NCI-H1417 (cell line): ENCODE measurements at regions not wholly inside any gene's neighbourhood (a gene's known extent, or its start where the extent isn't known, plus 50 kb on each side); places are given as distances from the start of the nearest gene placed in this dataset.
A peak's percentile ranks its signal among the peaks of the same experiment; 100 is the strongest.
"Not testable (repeated sequence)": the region's sequence is repeated elsewhere in the genome, so short reads cannot be mapped to it uniquely, and the experiment has no call there.

ENCODE experiments used
- DNase-seq, 3 experiments: peaks; one replicate each; lab custom pipeline; 2025; lab: John Stamatoyannopoulos, UW

DNA sequence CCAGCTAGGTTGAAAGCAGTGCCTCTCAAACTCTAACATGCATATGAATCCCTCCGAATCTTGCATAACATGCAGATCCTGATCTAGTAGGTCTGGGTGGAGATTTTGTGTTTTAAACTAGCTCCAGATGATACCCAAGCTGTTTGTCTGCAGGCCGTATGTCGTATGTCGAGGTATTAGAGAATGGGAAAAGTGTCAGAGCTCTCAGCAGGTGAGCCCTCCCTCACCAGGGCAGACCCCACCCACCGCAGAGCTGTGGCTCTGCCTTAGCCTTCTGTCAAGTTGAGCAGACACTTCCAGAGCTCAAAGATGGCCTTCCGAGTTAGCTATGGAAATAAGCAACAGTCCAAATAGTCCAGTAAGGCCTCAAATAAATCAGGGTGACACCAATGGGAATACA is 83.2 kb upstream of the MAP3K1 start:
- DNase-seq, result no peak

DNA sequence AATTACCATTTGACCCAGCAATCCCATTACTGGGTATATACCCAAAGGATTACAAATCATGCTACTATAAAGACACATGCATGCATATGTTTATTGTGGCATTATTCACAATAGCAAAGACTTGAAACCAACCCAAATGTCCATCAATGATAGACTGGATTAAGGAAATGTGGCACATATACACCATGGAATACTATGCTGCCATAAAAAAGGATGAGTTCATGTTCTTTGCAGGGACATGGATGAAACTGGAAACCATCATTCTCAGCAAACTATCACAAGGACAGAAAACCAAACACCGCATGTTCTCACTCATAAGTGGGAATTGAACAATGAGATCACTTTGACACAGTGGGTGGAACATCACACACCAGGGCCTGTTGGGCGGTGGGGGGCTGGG is 83.9 kb upstream of the MAP3K1 start:
- not testable (repeated sequence) for DNase-seq

DNA sequence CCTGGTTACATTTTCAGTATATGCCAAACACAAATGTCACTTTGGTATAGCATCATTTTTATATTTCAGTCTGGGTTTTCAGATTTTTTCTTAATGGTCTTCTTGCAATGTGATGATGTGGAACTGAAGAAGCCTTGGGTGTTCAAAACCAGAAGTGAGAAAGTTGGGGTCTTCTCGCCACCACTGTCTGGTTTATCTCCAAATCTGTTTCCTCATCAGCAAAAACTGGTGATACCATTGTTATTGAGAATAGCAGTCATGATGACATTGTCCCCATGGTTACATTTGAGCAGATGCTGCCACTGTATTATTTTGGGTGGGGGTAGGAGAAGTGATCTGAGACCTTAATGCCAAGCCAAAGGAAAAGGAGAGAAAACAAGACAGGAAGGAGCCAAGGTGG is 85.9 kb upstream of the MAP3K1 start:
- DNase-seq, result no peak

DNA sequence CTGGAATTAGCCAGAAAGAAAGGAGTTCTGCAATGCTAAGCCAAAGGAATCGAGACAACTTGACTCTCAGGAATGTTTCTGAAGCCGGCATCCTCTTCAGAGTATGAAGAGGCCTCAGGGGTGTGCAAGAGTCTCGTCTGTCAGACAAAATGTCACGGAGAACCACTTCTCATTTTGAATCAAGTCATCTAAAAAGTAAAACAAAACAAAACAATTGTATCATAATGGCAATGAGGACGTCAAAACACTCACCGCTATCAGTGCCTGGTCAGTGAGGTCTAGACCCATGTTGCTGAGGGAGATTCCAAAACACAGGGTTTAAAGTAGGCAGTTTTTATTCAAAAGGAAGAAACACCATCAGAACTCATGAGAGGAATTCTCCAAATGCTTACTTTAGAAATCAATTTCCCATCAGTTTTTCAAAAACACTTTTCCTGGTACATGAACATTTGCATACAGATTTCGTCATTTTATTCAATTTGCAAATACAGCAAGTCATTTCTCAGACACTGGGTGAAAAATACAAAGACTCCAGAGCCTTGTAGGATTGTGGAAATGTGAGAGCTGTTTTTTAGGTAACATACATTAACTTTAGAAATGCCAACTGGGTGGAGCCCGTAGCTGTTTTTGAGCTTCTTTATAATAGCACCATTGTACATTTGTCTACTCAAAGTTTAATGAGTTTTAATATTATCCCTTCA is 89.5 kb upstream of the MAP3K1 start:
- no peak for DNase-seq

DNA sequence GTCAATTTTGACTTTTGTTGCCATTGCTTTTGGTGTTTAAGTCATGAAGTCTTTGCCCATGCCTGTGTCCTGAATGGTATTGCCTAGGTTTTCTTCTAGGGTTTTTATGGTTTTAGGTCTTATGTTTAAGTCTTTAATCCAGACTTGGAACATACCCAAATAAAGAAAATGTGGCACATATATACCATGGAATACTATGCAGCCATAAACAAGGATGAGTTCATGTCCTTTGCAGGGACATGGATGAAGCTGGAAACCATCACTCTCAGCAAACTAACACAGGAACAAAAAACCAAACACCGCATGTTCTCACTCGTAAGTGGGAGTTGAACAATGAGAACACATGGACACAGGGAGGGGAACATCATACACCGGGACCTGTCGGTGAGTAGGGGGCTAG is 90.5 kb upstream of the MAP3K1 start:
- not testable (repeated sequence) for DNase-seq

DNA sequence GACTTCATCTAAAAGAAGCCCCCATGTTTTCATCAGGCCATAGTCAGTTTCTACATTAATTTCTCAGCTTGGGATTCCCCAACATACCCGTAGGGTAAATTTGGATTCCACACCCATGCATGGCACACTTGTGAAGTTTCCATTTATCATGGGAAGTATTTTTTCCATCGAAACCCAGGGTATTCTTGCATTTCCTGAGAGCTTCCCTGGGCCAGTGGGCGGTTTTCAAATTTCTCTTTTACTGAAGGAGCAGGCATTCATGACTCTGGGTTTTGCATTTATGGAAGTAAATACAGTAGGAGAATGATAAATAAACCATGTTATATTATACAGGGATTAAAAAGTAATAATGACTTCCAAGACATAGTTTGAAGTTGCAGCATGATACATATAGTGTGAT is 93.0 kb upstream of the MAP3K1 start:
- DNase-seq, result no peak

DNA sequence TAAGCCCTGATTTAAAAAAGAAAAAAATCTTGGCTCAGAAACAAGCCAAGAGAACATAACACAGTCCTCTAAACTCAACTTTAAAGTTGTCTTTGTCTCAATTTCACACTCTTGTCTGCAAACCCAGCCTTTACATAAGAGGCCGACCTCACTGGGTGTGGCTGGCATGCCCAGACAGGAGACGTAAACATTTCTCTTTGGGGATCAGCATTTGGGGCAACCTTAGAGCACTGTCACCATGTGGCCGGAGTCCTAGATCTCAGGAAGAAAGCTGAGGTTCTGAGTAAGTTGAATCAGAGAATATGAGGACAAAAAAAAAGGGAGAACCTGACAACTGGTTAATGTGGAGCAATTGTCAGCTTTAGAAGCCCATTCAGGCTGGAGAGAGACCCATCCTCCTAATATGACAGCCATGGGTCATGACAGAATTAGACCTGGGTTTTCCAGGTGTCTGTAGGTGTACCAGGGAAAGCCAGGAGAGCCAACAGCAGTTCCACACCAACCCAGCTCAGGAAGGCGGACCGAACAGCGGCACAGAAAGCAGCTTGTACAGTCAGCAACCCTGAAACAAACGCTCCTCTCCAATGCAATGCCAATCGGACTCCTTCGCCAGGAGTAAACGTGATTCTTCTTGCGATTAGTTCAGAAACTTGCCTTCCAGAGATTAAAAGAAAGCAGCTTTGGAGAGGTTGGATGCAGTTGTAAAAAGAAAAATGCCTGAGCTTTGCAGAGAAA is 97.9 kb upstream of the MAP3K1 start:
- DNase-seq, result no peak

DNA sequence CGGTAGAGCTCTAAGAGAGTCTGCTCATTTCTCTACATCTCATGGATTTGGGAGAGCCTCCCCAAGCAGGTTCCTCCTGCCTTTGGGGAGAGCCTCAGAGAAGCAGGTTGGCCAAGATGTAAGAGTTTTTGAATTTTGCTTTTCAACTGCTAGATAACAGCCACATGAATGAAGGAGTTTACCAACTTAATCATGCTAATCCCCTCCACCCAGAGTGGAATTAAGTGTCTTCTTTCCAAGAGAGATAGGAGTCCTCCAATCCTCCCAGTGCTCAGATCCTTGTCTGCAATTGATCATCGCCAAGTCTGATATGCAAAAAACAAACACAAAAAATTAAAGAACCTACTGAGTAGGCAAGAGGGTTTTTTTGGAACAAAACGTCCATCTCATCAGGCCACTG is 99.4 kb upstream of the MAP3K1 start:
- no peak for DNase-seq

DNA sequence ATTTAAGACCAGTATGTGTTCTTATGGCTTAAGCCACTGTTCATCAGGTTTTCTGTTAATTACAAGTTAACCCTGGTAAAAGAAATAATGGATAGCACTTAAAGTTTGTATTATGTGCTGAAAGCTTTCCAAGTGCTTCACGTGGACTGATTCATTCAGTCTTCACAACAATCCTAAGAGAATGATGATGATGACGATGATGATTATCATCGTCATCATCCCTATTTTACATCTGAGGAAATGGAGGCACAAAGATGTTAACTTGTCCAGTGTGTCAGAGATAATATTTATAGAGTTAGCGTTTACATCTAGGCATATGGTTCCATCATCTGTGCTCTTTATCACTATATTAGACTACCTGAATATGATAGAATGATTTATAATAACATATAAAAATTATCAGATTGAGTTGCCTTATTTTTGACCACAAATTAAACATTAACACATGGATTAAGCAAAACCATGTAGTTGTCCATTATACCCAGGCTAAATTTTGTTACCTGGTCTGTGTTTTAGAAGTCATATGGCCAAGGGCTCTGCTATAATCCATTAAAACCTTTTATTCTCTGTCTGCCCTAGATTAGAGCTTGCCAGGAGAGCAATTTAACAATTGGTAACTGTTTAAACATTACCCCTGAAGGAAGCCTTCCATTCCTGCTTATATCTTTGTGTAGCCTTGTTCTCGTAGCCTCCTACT is 102.3 kb upstream of the MAP3K1 start:
- DNase-seq, result peak in 1 of 3 experiments; percentile 11

DNA sequence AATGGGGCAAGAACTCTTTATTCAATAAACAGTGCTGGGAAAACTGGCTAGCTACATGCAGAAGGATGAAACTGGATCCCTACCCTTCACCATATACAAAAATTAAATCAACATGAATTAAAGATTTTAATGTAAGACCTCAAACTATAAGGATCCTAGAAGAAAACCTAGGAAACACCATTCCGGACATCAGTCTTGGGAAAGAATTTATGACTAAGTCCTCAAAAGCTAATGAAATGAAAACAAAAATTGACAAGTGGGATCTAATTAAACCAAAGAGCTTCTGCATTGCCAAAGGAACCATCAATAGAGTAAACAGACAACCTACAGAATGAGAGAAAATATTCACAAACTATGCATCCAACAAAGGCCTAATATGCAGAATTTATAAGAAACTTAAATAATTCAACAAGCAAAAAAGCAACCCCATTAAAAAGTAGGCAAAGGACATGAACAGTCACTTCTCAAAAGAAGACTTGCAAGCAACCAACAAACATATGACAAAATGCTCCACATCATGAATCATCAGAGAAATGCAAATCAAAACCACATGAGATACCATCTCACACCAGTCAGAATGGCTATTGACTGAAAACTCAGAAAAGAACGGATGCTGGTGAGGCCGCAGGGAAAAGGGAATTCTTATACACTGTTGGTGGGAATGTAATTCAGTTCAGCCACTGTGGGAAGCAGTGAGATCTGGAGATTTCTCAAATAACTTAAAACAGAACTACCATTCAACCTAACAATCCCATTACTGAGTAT is 104.3 kb upstream of the MAP3K1 start:
- DNase-seq, result no peak

DNA sequence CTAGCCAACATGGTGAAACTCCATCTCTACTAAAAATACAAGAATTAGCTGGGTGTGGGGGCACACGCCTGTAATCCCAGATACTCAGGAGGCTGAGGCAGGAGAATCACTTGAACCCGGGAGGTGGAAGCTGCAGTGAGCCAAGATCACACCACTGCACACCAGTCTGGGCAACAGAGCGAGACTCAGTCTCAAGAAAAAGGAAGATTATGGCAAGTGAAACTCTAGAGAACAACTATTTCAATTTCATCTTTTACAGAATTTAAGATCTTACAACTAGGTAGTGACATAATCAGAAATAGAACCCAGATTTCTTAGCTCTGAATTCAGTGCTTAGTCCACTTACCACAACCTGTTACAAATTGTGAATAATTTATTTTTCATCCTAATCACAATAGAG is 108.8 kb upstream of the MAP3K1 start:
- DNase-seq, result no peak

DNA sequence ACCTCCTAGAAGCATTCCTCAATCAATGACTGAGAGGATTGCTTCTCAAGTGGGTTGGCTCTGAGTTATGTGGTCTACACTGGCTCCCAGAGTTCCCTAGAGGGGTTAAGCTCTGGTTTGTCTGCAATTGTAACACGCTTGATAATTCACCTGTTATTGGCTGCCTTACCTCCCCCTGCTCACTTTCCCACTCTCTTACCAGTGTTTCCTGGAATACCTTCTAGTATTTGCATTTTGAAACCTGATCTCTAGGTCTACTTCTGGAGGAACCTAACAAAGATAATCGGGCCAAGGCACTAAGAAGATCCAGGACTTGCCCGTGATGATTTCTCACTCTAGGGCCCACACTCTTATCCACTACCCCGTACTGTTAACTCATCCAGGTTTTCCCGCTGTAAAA is 110.1 kb upstream of the MAP3K1 start:
- DNase-seq, result peak in 1 of 3 experiments; percentile 29

DNA sequence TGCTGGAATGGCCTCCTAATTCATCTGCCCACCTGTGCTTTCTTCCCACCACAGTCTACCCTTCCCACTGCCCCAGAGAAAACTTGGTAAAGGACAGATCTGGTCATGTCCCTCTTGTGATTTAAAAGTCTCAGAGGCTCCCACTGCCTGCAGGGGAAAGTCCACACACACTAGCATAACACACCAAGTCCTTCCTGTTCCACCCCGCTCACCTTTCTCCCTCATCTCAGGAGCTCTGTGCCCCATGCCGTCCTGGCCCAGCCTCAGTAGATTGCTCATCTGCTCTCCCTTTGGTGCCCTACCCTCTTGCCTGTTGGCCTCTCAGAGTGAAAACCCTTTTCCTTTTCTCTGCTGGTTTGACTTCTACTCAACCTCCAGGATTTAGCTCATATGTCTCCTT is 111.4 kb upstream of the MAP3K1 start:
- no peak for DNase-seq

DNA sequence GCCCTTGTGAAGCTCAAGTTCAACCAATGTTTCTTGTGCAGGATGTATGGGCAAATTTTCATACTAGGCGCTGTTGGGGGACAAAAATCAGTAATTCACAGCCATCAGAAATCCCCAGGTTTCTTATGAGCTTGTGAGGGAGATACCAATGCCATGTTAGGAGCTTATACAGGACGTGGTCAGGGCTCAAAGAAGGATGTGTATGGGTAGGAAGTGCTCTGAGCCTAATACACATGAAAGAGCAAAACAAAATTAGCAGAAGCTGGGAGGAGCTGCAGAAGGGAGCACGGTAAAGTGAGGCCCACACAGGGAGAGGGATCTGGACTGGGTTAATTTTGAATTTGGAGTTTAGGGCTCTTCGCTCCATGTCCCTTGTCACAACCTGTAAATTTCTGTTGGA is 114.6 kb upstream of the MAP3K1 start:
- DNase-seq, result no peak

DNA sequence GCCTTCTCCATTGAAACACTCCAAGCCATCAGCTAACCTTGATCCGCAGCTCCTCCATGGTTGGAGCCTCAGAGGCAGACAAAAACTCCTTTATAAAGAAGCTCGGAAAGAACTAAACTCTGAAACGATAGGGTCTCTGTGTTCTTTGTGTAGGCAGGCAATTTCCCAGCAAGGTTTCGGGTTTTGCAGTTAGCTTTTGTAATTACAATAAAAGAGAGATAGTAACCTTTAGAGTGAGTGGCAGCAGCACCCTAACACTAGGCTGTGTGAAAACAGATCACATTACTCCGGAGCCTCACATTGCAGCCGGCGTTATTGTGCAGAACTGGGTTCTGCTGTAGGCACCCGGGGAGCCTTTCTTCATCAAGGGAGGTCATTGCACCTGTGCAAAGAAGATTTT is 115.8 kb upstream of the MAP3K1 start:
- DNase-seq, result peak in 1 of 3 experiments; percentile 45

DNA sequence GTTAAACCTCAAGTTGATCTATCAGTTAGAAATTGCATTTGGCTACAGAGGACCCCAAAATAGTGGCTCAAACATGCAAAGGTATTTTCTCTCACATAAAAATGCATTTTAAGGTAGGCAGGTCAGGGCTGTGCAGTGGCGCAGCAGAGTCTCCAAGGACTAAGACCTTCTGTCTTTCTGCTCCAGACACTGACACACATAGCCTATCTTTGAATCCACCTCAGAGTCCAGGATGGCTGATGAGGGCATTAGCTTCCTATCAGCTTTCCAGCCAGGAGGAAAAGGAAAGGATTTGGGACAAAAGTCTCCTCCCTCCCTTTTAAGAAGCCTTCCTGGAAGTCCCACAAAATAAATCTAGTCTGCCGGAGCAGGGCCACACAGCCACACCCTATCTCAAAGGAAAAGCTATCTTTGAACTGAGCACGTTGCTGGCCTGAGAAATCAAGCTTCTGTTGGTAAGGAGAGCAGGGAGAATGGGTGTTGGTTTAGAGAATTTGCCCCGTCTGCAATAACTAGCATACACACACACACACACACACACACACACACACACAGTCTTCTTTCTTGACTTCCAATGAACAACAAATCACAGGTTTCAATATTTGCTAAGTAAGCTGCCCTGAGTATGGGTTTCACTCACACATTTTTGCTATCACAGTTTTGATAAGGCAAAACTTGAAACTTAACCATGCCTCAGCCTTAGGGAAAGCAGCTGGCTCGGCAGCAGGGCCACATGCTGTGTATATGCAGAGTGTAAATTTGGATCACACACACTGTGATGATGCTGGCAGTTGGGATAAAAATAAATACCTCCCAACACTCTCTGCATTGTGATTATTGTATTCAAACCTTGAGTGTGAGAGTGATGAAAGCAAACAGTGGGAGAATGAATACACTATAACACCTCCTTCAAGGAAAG is 116.6 kb upstream of the MAP3K1 start:
- DNase-seq, result peak in 2 of 3 experiments; percentile 15 to 58

DNA sequence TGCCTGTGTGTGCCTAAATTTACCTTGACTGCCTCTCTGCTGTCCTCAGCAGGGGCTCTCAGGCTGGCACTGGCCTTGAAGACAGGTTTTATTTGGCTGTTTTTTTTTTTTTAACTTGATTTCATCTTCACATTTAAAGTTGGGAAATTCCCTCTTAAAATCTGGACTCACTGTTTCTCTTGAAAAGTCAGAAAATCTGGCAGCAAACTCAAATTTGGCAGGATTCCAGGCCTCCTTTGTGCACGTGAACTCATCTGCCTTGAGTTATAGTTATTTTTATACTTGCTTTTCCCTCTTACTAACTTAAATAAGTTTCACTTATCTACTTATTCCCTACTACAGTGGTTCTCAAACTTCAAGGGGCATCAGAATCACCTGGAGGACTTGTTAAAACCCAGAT is 118.4 kb upstream of the MAP3K1 start:
- peak in 1 of 3 experiments; percentile 0 for DNase-seq

DNA sequence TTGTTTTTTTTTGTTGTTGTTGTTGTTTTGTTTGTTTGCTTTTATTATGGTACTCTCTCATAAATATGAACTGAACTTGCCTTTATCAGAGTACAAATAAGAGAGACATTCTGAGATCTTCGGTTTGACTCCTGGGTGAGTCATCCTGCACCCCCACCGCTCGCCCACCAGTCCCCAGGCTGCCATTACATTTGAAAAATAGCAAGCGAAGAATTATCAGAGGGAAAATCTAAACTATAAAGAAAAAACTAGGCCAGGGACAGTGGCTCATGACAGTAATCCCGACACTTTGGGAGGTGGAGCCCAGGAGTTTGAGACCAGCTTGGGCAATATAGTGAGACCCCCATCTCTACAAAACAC is 122.1 kb upstream of the MAP3K1 start:
- DNase-seq, result no peak

DNA sequence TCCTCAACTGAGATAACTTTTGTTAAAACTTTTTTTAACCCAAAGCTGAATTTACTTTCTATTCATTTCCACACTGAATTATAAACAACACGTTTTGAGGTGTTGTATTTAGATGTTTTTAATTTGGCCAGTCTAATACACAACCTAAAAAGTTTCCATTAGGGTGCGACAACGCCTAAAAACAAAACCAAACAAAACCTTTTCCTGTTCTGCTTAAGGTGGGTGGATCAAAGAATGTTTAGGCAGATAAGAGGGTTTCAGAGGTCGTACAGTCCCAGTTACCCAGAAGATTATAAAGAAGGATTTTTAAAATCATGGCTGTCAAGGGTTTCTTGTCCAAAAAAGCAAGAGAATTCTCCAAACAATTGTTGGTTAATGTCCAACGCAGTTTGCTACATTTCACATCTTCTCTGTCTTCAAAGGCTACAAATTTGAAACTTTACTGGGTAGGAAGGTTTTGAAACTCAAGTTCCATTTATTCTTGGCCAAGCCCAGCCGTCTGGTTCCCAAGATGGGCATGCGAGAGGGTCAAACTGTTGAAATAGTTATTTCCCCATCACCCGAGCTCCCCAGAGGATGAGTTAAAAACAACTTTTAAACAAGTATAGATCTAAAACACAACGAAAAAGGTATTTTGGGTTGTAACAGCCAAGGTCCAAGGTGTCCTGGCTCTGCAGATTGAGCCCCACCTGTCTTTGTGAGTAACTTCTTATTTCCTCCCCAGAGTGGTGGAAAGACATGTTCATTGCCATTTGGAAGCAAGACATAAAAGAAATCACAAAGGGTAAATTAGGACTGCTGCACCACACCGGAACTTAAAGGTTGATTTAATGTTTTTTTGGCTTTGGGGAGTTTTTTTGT is 122.8 kb upstream of the MAP3K1 start:
- no peak for DNase-seq

DNA sequence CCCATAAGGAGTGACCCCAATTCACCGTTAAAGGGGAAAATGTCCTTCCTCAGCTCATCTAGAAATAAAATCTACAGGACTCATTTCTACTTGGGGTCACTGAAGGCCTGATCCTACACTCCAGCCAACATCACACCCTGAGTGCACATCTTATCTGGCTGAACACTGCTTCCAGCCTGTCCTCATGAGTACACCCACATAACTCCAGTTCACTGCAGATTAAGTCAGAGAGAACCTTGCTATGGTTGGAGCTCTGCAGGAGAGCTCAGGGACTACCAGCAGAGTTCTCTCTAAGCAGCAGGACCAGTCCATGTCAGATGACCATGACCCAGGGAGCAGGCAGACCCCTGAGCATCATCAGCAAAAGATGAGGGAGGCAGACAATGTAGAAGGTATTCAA is 126.9 kb upstream of the MAP3K1 start:
- no peak for DNase-seq
